ENCODE measurements at regions not wholly inside any gene's neighbourhood (a gene's known extent, or its start where the extent isn't known, plus 50 kb on each side); places are given as distances from the start of the nearest gene placed in this dataset.

DNA sequence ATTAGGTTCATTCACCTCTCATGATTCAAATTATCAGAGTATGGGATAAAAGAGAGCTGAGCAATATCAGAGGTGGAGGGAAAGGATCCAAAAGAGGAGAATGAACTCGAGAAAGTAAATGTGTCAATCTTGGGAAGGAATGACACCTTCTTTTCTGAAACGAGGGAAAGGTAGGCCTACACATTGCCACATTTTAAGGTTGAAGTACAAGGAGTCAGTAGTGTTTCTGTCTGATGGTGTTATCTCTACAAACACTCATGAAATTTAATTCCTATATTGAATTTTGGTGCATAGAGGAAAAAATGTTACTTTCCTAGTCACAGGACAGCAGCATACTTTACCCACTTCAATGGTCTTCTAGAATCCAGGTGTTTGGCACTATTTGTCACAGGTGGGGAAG lies 90.2 kb downstream of the DNAJB9 start:
- Histone ChIP-seq H3K79me2 (ENCODE audit: low read depth) (no peaks in the 10 kb centered on the region), H3K9ac (no peak overlapping the region), H3K9me3 (ENCODE audit: low read depth) (no peaks in the 10 kb centered on the region), H3K27ac (no peak overlapping the region), H3K4me1 (no peaks in the 10 kb centered on the region), H4K20me1 (ENCODE audit: low read depth) (no peaks in the 10 kb centered on the region), H3K36me3 (no peaks in the 10 kb centered on the region), H3K27me3 (no peaks in the 10 kb centered on the region), H2AFZ (replicated peaks) (no peak overlapping the region), H3K4me3 (no peak overlapping the region), H3K4me2 (no peak overlapping the region), H3F3A (ENCODE audit: low read depth) (no peaks in the 10 kb centered on the region)
- Mint-ChIP-seq H3K27ac (no peak overlapping the region), H3K4me1 (peaks cover 10% of the 10 kb centered on the region), H3K27me3 (ENCODE audit: insufficient read depth, low read depth) (peaks cover 3% of the 10 kb centered on the region), H3K36me3 (no peaks in the 10 kb centered on the region), H3K4me3 (no peak overlapping the region), H3K9me3 (no peaks in the 10 kb centered on the region)
- no peak for DNase-seq (ENCODE audit: low spot score)
- TF ChIP-seq, protein P1, sequence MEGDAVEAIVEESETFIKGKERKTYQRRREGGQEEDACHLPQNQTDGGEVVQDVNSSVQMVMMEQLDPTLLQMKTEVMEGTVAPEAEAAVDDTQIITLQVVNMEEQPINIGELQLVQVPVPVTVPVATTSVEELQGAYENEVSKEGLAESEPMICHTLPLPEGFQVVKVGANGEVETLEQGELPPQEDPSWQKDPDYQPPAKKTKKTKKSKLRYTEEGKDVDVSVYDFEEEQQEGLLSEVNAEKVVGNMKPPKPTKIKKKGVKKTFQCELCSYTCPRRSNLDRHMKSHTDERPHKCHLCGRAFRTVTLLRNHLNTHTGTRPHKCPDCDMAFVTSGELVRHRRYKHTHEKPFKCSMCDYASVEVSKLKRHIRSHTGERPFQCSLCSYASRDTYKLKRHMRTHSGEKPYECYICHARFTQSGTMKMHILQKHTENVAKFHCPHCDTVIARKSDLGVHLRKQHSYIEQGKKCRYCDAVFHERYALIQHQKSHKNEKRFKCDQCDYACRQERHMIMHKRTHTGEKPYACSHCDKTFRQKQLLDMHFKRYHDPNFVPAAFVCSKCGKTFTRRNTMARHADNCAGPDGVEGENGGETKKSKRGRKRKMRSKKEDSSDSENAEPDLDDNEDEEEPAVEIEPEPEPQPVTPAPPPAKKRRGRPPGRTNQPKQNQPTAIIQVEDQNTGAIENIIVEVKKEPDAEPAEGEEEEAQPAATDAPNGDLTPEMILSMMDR (IDR thresholded peaks at IDR 0.05), result no peak
- TF ChIP-seq EZH2phosphoT487 (IDR thresholded peaks at IDR 0.05), result no peak
- TF ChIP-seq EZH2 (IDR thresholded peaks at IDR 0.05), result no peak

- Histone ChIP-seq H2AFZ (replicated peaks) (no peak overlapping the region), H3K36me3 (no peaks in the 10 kb centered on the region), H3K4me3 (no peak overlapping the region), H3K27ac (no peak overlapping the region), H3F3A (ENCODE audit: low read depth) (no peaks in the 10 kb centered on the region), H3K4me1 (no peaks in the 10 kb centered on the region), H3K79me2 (ENCODE audit: low read depth) (no peaks in the 10 kb centered on the region), H3K4me2 (no peak overlapping the region), H3K9me3 (ENCODE audit: low read depth) (no peaks in the 10 kb centered on the region), H3K27me3 (no peaks in the 10 kb centered on the region), H4K20me1 (ENCODE audit: low read depth) (no peaks in the 10 kb centered on the region), H3K9ac (no peak overlapping the region)
- peak; percentile 26 for DNase-seq (ENCODE audit: low spot score)
- H3K36me3 Mint-ChIP-seq, result no peaks in the 10 kb centered on the region
- H3K27ac Mint-ChIP-seq, result no peak overlapping the region
- no peaks in the 10 kb centered on the region for H3K9me3 Mint-ChIP-seq
- H3K27me3 Mint-ChIP-seq (ENCODE audit: insufficient read depth, low read depth), result peaks cover 3% of the 10 kb centered on the region
- TF ChIP-seq, protein P1 (IDR thresholded peaks at IDR 0.05), result peak; percentile 67
- TF ChIP-seq EZH2phosphoT487 (IDR thresholded peaks at IDR 0.05) (no peak), EZH2 (IDR thresholded peaks at IDR 0.05) (no peak)
- H3K4me3 Mint-ChIP-seq, result no peak overlapping the region
- peaks cover 10% of the 10 kb centered on the region for H3K4me1 Mint-ChIP-seq
These were observed 90.8 kb downstream of the DNAJB9 start for GRCh38 chr7:108660465-108660864.

GRCh38 chr7:108662783-108663362 lies 93.2 kb downstream of the DNAJB9 start:
- H3K36me3 Mint-ChIP-seq, result no peaks in the 10 kb centered on the region
- Histone ChIP-seq H3K27me3 (no peaks in the 10 kb centered on the region), H3K27ac (no peak overlapping the region), H3K79me2 (ENCODE audit: low read depth) (no peaks in the 10 kb centered on the region), H3K4me2 (no peak overlapping the region), H3K9ac (no peak overlapping the region), H4K20me1 (ENCODE audit: low read depth) (no peaks in the 10 kb centered on the region), H3K4me3 (no peak overlapping the region), H2AFZ (replicated peaks) (no peak overlapping the region), H3K9me3 (ENCODE audit: low read depth) (no peaks in the 10 kb centered on the region), H3K36me3 (no peaks in the 10 kb centered on the region), H3K4me1 (no peaks in the 10 kb centered on the region), H3F3A (ENCODE audit: low read depth) (no peaks in the 10 kb centered on the region)
- TF ChIP-seq, protein P1 (IDR thresholded peaks at IDR 0.05), result no peak
- TF ChIP-seq EZH2 (IDR thresholded peaks at IDR 0.05) (no peak), EZH2phosphoT487 (IDR thresholded peaks at IDR 0.05) (no peak)
- no peak overlapping the region for H3K27ac Mint-ChIP-seq
- no peak for DNase-seq (ENCODE audit: low spot score)
- no peak overlapping the region for H3K4me3 Mint-ChIP-seq
- H3K9me3 Mint-ChIP-seq, result no peaks in the 10 kb centered on the region
- H3K27me3 Mint-ChIP-seq (ENCODE audit: insufficient read depth, low read depth), result peaks cover 1% of the 10 kb centered on the region
- peaks cover 10% of the 10 kb centered on the region for H3K4me1 Mint-ChIP-seq

All from neural progenitor cell (in vitro differentiated cells).